Fibroblast of lung (primary cell): ENCODE measurements at regions not wholly inside any gene's neighbourhood (a gene's known extent, or its start where the extent isn't known, plus 50 kb on each side); places are given as distances from the start of the nearest gene placed in this dataset.

Experiments used
- CTCF ChIP-seq, 2 donors: IDR thresholded peaks in 1 of 2; conservative IDR thresholded peaks in 1 of 2; 1 replicate in 1 of 2; 2 replicates in 1 of 2; pipeline ENCODE4 v1.5.1; 2011 to 2012; ENCODE audit warnings: low read length in 2 of 2, control low read depth in 1 of 2, inconsistent platforms in 1 of 2, low read depth in 1 of 2, mild to moderate bottlenecking in 1 of 2
- EZH2 ChIP-seq: IDR thresholded peaks from 2 replicates; pipeline ENCODE4 v1.5.1; 2012; ENCODE audit warnings: low read length, control low read depth, mild to moderate bottlenecking; ENCODE audit errors: missing control alignments

- TF ChIP-seq CTCF (conservative IDR thresholded peaks at IDR 0.05 in 1 of 2, IDR thresholded peaks at IDR 0.05 in 1 of 2; ENCODE audit: low read depth in 1 of 2, low read length in 2 of 2) (no peak), EZH2 (no peak)
Measured at GRCh38 chrX:39299615-39300014, 498.4 kb downstream of the MID1IP1 start.
